ENCODE measurements at regions not wholly inside any gene's neighbourhood (a gene's known extent, or its start where the extent isn't known, plus 50 kb on each side); places are given as distances from the start of the nearest gene placed in this dataset.

- H3K36me3 ChIP-seq (replicated peaks): no peaks in the 10 kb centered on the region
- in situ Hi-C loops (cut with HindIII; ENCODE audit: low pct_ligation_motif_present, low sequenced_read_pairs): no loop called here
- no peak for TF ChIP-seq CTCF (IDR thresholded peaks at IDR 0.05; ENCODE audit: low read depth, low read length, missing control alignments)
- no peak overlapping the region for H3K4me3 ChIP-seq (ENCODE audit: low read depth, low read length)
- H3K27ac ChIP-seq: no peak overlapping the region
- no peak for DNase-seq
- H3K27me3 ChIP-seq (replicated peaks): no peaks in the 10 kb centered on the region
Measured at GRCh38 chr17:34728771-34729310, 149.5 kb downstream of the TMEM132E start.

- no peak for DNase-seq
- no peak overlapping the region for H3K27ac ChIP-seq
- no peaks in the 10 kb centered on the region for H3K36me3 ChIP-seq (replicated peaks)
- in situ Hi-C loops (cut with HindIII; ENCODE audit: low pct_ligation_motif_present, low sequenced_read_pairs): no loop called here
- no peak overlapping the region for H3K4me3 ChIP-seq (ENCODE audit: low read depth, low read length)
- no peaks in the 10 kb centered on the region for H3K27me3 ChIP-seq (replicated peaks)
- TF ChIP-seq CTCF (IDR thresholded peaks at IDR 0.05; ENCODE audit: low read depth, low read length, missing control alignments): no peak
Measured at GRCh38 chr17:34727601-34728000, 148.2 kb downstream of the TMEM132E start.

GRCh38 chr17:34726536-34727384, 147.4 kb downstream of the TMEM132E start:
- H3K27me3 ChIP-seq (replicated peaks): no peaks in the 10 kb centered on the region
- in situ Hi-C loops (cut with HindIII; ENCODE audit: low pct_ligation_motif_present, low sequenced_read_pairs): no loop called here
- DNase-seq: no peak
- TF ChIP-seq CTCF (IDR thresholded peaks at IDR 0.05; ENCODE audit: low read depth, low read length, missing control alignments): no peak
- H3K36me3 ChIP-seq (replicated peaks): no peaks in the 10 kb centered on the region
- H3K27ac ChIP-seq: no peak overlapping the region
- no peak overlapping the region for H3K4me3 ChIP-seq (ENCODE audit: low read depth, low read length)

- H3K36me3 ChIP-seq (replicated peaks): no peaks in the 10 kb centered on the region
- H3K27me3 ChIP-seq (replicated peaks): no peaks in the 10 kb centered on the region
- H3K27ac ChIP-seq: no peak overlapping the region
- TF ChIP-seq CTCF (IDR thresholded peaks at IDR 0.05; ENCODE audit: low read depth, low read length, missing control alignments): no peak
- in situ Hi-C loops (cut with HindIII; ENCODE audit: low pct_ligation_motif_present, low sequenced_read_pairs): no loop called here
- H3K4me3 ChIP-seq (ENCODE audit: low read depth, low read length): no peak overlapping the region
- no peak for DNase-seq
Measured at GRCh38 chr17:34725725-34726124, 146.3 kb downstream of the TMEM132E start.

GRCh38 chr17:34725008-34725407, 145.6 kb downstream of the TMEM132E start:
- Histone ChIP-seq H3K27ac (no peak overlapping the region), H3K36me3 (replicated peaks) (no peaks in the 10 kb centered on the region), H3K27me3 (replicated peaks) (no peaks in the 10 kb centered on the region), H3K4me3 (ENCODE audit: low read depth, low read length) (no peak overlapping the region)
- no peak for TF ChIP-seq CTCF (IDR thresholded peaks at IDR 0.05; ENCODE audit: low read depth, low read length, missing control alignments)
- in situ Hi-C loops (cut with HindIII; ENCODE audit: low pct_ligation_motif_present, low sequenced_read_pairs): no loop called here
- DNase-seq: no peak

Data from brain microvascular endothelial cell (primary cell).